NCI-H82 treated with DMSO at 0.1 percent for 48 hours (cell line): ENCODE measurements at regions not wholly inside any gene's neighbourhood (a gene's known extent, or its start where the extent isn't known, plus 50 kb on each side); places are given as distances from the start of the nearest gene placed in this dataset.

Experiments
- DNase-seq: peaks from one replicate; lab custom pipeline; 2025; ENCODE audit not compliant: unreplicated experiment; lab: John Stamatoyannopoulos, UW

DNA sequence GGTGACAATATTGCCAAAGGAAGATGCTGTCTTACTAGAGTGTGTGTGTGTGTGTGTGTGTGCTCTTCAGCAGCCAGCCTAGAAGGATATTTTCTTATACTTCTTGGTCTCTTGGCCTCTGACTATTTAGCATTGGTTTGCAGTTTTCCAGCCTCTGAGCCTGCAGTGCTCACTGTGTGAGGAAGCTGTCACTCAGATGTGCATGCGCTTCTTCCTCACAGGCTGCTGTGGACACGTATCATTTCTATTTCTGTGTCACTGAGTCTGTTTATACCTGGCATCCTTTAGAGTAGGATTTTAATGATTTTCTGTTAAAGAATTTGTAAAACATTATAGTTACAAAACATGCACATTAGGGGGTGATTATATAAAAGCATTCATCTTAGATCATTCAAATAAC is 83.3 kb downstream of the ALDH8A1 start:
- DNase-seq, result no peak

DNA sequence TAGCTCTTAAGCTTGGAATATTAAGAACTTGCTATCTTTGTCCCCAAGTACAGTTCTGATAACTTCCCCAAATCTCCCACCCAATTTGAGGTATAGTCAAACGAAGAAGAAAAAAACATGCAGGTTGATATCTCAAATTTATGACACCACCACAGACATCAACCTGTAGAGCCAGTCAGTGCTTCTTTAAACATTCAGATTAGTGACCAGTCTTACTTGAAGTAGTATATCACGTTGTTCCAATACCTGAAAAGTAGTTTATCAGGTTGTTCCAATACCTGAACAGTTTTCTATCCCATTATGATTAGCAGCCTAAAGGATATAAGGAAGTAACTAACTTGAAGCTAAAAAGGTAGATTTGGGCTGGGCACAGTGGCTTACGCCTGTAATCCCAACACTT is 85.3 kb downstream of the ALDH8A1 start:
- DNase-seq, result no peak

- DNase-seq, result no peak
Observed at GRCh38 chr6:134863763-134864510, 86.0 kb downstream of the ALDH8A1 start.

- DNase-seq, result no peak
Observed at GRCh38 chr6:134854366-134854765, 95.5 kb downstream of the ALDH8A1 start.

DNA sequence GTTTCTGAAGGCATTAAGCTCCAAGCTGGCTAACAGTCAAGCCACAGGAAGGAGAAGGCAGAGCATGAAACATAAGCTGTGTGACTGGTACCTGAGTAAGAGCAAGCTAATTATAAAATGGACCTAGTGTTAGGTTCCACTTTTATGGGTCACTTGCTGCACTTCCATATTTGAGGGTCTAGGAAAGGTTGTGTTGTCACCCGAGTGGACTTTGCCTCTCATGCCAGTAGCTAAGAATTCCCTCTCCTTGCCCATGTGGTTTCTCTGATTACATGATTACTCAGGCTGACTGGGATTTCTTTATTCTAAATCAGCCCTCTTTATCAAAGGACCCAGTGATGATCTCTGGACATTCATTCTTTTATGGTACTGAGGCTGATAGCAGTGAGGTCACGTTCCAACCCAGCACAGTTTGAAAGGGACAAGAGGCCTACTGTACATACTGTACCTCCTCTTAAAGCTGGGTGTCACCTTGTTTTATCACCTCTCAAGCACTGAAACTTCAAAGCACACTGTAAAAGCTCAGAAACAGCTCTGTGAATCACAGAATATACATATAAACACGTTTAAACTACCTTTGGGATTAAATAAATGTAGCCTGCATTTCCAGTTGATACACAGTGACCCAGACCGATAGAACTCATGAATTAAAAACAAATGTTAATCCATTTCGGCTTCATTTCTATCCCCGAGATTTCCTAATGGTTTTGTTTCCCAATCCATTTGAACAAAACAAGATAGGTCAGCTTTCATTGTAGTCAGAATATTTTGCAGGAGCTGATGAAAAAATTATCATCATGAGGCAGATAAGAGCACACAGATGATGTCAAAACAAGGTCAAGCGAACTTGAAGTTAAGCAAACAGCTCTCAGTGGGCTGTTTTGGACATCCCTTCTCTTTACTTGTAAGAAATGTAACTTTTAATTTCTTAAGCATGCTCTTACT is 96.5 kb downstream of the ALDH8A1 start:
- DNase-seq, result no peak

DNA sequence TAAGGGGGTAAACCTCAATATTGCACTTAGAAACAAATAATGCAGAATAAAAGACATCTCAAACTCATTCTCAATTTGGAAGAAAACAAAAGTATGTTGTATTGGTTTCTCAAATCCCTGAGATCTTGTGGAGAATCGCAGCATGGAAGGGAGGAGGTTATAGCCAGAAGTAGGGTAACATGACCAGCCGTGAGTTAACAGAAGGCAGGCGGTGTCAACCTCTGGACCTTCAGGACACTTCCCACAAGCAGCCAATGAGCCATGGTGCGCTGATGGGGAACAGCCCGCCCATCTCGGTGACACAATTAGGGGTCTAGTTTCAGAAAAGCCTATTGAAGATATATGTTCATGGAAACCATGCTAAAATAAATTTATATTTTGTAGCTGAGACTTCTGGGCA is 98.4 kb downstream of the ALDH8A1 start:
- no peak for DNase-seq

DNA sequence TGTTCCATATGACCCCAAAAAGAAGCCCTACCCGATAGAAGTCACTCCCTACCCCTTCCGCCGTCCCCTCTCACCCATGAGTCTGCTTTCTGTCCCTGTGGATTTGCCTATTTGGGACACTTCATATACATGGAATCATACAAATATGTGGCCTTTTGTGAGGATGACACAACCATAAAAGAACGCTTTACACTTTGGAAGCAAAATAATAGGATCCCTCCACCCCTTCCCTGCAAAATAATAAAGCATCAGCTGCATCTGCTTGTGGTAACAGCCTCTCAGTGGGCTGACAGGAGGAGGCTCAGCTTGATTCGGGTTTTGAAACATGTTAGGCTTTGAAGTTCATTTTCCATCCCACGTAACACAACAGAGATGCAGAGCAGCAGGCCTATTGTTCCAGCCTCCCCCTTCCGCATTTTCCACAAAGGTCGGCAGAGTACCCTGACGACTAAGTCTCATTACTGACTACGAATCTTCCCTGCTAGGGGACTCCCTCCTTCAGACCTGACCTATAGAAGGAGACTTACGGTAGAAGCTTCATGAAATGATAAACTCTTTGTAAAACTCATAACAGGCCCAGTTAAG is 99.1 kb downstream of the ALDH8A1 start:
- no peak for DNase-seq

DNA sequence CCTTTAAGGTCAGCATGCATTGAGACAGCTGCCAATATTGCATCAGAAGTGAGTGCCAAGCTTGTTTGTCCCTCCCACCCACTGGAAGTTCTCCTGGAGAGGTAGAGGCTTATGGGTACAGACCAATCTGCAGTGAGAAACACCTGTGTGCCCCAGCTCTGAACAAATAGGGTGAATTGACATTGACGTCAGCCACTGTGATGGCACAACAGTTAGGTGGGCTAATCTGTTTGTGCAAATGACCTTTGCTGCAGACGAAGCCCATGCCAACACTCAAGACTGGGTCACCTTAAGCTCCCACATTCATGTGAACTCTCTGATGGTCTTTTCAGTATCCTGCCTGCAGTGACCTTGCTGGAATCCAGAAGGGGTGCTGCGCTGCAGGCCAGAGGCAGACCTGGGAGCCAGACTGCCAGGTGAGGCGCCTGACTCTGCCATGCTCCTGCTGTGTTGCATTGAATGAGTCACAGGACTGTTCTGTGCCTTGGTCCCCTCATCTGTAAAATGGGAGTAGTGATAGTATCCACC is 99.9 kb downstream of the ALDH8A1 start:
- DNase-seq, result no peak

GRCh38 chr6:134848076-134848475 is 101.8 kb downstream of the ALDH8A1 start:
- no peak for DNase-seq

- no peak for DNase-seq
Observed at GRCh38 chr6:134846865-134847264, 103.0 kb downstream of the ALDH8A1 start.

GRCh38 chr6:134846031-134846430 is 103.9 kb downstream of the ALDH8A1 start:
- DNase-seq, result no peak

GRCh38 chr6:134844120-134844519 is 105.8 kb downstream of the ALDH8A1 start:
- DNase-seq, result no peak

- DNase-seq, result no peak
Observed at GRCh38 chr6:134840086-134840867, 109.6 kb downstream of the ALDH8A1 start.

GRCh38 chr6:134835993-134836392 is 113.9 kb downstream of the ALDH8A1 start:
- peak; percentile 57 for DNase-seq

GRCh38 chr6:134830940-134831339 is 119.0 kb downstream of the ALDH8A1 start:
- peak; percentile 89 for DNase-seq

- DNase-seq, result no peak
Observed at GRCh38 chr6:134830194-134830593, 119.7 kb downstream of the ALDH8A1 start.

GRCh38 chr6:134828641-134829040 is 121.3 kb downstream of the ALDH8A1 start:
- DNase-seq, result no peak

GRCh38 chr6:134826889-134827737 is 122.8 kb downstream of the ALDH8A1 start:
- no peak for DNase-seq

- DNase-seq, result no peak
Observed at GRCh38 chr6:134823710-134824034, 126.2 kb downstream of the ALDH8A1 start.
